ENCODE measurements at regions not wholly inside any gene's neighbourhood (a gene's known extent, or its start where the extent isn't known, plus 50 kb on each side); places are given as distances from the start of the nearest gene placed in this dataset.

GRCh38 chr12:60112063-60112462, 516.2 kb downstream of the SLC16A7 start:
- TF ChIP-seq ZFX (IDR thresholded peaks at IDR 0.05): no peak
- TF ChIP-seq CTCF (conservative IDR thresholded peaks at IDR 0.05): no peak
- H3K27ac ChIP-seq: no peak overlapping the region

GRCh38 chr12:60112763-60113162, 516.9 kb downstream of the SLC16A7 start:
- TF ChIP-seq CTCF (conservative IDR thresholded peaks at IDR 0.05) (no peak), ZFX (IDR thresholded peaks at IDR 0.05) (no peak)
- no peak overlapping the region for H3K27ac ChIP-seq

GRCh38 chr12:60114169-60114568, 518.3 kb downstream of the SLC16A7 start:
- H3K27ac ChIP-seq: no peak overlapping the region
- TF ChIP-seq ZFX (IDR thresholded peaks at IDR 0.05) (no peak), CTCF (conservative IDR thresholded peaks at IDR 0.05) (no peak)

GRCh38 chr12:60119327-60119726, 523.5 kb downstream of the SLC16A7 start:
- TF ChIP-seq ZFX (IDR thresholded peaks at IDR 0.05) (no peak), CTCF (conservative IDR thresholded peaks at IDR 0.05) (no peak)
- H3K27ac ChIP-seq: no peak overlapping the region

- H3K27ac ChIP-seq: no peak overlapping the region
- TF ChIP-seq ZFX (IDR thresholded peaks at IDR 0.05) (no peak), CTCF (conservative IDR thresholded peaks at IDR 0.05) (no peak)
Observed at GRCh38 chr12:60120199-60120598, 524.4 kb downstream of the SLC16A7 start.

GRCh38 chr12:60123557-60123956, 527.7 kb downstream of the SLC16A7 start:
- TF ChIP-seq ZFX (IDR thresholded peaks at IDR 0.05): no peak
- TF ChIP-seq CTCF (conservative IDR thresholded peaks at IDR 0.05): no peak
- no peak overlapping the region for H3K27ac ChIP-seq

- no peak for TF ChIP-seq CTCF (conservative IDR thresholded peaks at IDR 0.05)
- no peak for TF ChIP-seq ZFX (IDR thresholded peaks at IDR 0.05)
- H3K27ac ChIP-seq: no peak overlapping the region
Observed at GRCh38 chr12:60137513-60137912, 541.7 kb downstream of the SLC16A7 start.
